HG03439 (cell line): ENCODE measurements at regions not wholly inside any gene's neighbourhood (a gene's known extent, or its start where the extent isn't known, plus 50 kb on each side); places are given as distances from the start of the nearest gene placed in this dataset.
"Not testable (repeated sequence)": the region's sequence is repeated elsewhere in the genome, so short reads cannot be mapped to it uniquely, and the experiment has no call there.

ENCODE experiments used
- ATAC-seq: cut with Tn5 transposase; IDR thresholded peaks from one replicate; pipeline ENCODE4 v1.9.1; 2021; ENCODE audit warnings: mild to moderate bottlenecking, moderate library complexity; ENCODE audit not compliant: unreplicated experiment

- no peak for ATAC-seq
Measured at GRCh38 chrX:39766855-39767254, 330.9 kb downstream of the BCOR start.

GRCh38 chrX:39767446-39767845 is 330.3 kb downstream of the BCOR start:
- ATAC-seq = no peak

GRCh38 chrX:39769748-39770147 is 328.0 kb downstream of the BCOR start:
- no peak for ATAC-seq

GRCh38 chrX:39771089-39771488 is 326.7 kb downstream of the BCOR start:
- ATAC-seq = no peak

DNA sequence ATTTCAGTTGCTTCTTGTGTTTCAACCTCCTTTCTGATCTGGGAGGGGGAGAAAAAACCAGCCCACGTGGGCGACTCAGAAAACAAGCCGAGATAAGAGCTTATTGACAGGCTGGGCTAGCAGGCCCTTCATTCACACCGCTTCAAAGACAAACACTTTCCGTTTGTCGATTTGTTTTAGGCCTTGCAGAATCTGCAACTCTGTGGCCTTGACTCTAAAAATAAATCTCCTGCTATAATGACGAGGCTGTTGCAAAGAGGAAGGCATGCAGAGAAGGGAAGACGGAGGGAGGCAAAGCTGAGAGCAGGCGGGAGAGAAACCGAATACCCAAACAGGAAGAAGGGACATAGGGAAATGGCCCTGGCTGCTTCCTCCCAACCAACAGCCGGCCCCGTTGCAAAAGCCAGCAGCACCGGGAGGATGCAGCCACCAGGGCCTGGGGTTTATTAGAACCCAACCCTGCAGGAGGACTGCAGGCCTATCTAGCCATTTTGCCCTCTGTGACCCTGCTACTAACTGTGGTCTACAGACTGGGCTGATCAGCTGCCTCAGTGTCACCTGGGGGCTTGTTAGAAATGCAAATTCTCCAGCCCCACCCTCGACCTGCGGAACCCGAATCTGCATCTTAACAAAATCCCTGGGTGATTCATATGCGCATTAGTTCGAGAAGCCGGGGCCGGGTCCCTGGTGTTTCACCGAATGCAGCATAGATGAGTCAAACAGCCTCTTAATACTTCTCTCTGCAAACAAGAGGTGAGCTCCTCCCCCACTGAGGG is 325.5 kb downstream of the BCOR start:
- ATAC-seq = no peak

GRCh38 chrX:39773150-39773549 is 324.6 kb downstream of the BCOR start:
- ATAC-seq = no peak

DNA sequence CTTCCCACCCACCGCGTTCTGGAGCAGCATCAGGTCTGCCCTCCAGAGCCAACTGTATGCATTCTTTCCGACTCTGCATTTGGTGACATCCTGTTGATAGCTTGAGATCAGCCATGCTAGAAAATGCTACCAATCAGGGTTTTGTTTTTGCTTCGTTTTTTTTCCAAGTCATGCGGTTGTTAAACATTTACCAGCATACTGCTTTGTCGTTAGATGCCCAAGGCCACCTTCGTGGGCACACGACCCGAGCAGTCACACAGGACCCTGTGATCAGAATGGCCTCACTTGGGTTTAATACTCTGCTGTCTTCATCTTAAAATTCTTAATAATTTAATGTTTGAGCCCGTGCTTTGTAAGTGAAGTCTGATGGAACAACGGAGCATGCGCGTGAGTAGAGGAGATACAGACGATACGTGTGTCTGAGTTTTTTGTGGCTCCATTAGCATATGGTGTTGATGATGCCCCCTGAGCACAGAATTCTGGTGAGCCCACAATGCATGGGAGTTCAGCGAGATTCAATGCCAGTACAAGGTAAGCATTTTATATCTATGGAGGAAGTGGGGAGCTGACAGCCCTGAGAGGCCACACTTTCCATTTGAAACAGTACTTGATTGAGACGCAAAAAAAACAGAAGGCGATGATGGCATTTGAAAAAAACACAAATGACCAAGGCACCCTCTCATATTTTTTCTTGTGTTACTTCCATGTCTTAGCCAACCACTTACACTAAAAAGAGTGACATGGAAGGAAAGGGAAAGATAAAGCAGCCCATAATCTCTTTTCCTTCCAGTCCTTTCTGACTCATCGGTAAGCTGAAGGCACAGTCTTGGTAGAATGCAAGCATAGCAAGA is 323.6 kb downstream of the BCOR start:
- ATAC-seq = no peak

- ATAC-seq = no peak
Measured at GRCh38 chrX:39774774-39775328, 322.9 kb downstream of the BCOR start.

DNA sequence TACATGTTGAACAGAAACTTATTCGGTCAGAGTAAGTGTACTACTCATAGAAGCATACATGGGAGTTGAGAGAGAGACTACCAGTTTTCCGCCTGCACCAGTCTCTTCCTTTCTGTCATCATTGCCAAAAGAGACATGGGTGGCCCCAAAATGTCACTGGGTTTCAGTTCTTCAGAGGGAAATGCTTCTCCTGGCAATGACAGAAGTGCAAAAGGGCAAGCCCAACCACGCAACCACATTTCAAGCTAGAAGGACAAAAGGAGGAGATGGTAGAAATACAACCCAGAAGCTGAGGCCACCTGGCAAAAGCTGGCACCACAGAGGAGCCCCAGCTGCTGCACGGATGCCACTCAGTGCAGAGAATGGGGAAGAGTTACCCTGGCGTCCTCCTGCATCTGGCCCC is 320.1 kb downstream of the BCOR start:
- ATAC-seq = no peak

GRCh38 chrX:39779952-39780783 is 317.6 kb downstream of the BCOR start:
- ATAC-seq = no peak

GRCh38 chrX:39782276-39782675 is 315.5 kb downstream of the BCOR start:
- no peak for ATAC-seq

DNA sequence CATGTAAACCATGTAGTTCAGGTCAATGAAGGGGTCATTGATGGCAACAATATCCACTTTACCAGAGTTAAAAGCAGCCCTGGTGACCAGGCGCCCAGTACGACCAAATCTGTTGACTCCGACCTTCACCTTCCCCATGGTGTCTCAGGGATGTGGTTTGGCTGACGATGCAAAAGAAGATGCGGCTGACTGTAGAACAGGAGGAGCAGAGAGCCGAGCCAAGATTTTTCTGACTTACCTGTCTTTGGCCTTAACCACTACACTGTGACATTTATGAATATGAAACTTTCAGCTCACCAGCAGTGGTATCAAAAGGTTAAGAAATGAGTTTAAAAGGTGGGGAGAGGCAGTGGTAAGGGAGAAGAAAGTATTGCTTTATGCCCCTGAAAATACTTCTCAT is 309.8 kb downstream of the BCOR start:
- ATAC-seq = no peak

DNA sequence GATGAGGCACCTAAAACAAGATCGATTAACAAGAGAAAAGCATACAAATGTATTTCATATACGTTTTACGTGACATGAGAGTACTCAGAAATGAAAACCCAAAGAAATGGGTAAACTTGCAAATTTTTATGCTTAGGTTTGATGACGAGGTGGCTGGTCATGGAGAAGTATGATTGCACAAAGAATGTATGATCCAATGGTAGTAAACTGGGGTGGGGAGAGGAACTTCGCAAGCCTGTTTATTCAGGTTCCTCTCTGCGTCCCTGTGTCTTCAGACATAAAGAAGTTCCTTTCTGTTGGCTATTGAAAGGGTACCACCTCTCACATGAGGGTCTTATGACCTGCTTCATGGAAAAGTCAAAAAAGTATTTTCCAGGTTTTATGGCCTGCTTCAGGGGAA is 309.2 kb downstream of the BCOR start:
- ATAC-seq = no peak

DNA sequence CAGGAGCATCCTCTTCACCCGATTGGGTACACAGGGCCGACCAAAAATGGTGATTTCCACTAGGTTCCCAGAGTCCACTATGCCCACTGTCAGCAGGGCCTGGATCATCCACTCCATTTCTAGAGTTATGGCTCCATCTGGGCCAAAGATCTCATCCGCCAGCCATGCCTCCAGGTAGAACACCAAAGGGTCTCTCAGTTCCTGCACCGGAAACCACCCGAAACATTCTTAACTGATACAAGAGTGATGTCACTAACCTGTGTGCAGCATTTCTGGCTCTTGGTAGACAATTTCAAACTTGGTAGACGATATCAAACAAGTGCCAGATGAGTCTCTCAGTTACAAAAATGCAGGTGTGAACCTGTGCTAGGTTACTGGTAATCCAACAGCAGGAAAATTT is 306.1 kb downstream of the BCOR start:
- no peak for ATAC-seq

DNA sequence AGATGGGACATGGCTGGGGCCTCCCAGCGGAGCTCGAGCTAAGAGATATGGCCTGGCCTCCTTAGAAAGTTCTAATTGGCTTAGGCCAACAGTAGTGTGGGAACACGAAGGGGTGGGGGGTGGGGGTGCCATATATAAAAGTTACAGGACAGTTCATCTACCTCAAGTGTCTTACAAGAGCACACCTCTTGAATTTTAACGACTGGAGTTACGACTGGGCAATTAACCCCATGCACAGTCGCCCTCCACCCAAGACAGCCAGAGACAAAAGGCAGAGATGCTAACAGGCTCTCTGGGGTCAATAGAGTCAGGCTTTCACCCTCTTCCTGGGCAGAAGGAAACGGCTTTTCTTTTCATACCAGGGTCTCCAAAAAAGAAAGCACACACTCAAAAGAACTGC is 302.2 kb downstream of the BCOR start:
- no peak for ATAC-seq

DNA sequence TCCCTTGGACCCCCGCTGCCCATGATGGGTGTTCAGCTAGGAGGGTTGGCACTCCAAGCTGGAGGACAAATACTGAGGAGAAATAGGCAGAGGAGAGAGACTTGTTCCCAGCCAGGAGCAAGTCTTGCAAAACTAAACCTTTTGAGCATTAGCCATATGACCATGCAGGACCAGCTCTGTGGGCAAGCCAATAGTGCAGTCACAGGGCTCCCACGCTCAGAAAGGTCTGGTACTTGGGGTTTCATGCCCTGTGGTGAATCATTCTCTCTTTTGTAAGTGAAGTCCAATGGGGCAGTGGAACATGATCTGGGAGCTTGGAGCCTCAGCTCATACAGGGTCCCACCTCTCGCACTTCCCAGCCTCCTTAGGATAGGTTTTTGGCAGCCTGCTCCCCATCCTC is 300.9 kb downstream of the BCOR start:
- no peak for ATAC-seq

DNA sequence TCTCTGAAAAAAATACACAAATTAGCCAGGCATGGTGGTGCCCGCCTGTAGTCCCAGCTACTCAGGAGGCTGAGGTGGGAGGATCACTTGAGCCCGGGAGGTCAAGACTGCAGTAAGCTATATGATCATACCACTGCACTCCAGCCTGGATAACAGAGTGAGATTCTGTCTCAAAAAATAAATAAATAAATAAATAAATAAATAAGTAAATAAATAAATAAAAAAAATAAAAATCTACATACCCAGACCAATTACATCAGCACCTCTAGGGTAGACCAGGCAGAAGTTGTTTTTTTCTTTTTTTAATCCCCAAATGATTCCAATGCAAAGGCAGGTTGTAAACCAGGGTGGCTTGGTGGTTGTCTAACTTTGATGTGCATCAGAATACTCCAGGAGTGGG is 299.3 kb downstream of the BCOR start:
- not testable (repeated sequence) for ATAC-seq

DNA sequence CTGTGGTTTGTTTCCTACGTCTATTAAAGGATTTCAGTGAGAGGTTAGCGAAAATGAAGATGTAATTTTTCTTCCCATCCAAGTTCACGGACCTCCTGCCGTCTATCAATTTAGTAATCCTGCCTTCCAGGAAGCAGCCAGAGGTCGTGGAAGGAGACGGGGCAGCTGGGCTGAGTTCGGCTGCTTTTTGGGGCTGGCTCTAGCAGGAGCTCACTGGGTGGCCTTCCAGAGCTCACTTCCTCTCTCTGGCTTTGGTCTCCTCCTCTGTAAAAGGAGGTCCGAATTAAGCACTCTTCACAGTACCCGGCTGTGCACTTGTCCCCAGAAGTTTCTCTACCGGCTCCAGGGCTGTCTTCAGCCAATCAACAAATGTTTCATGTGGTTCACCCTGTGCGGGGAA is 295.4 kb downstream of the BCOR start:
- no peak for ATAC-seq

DNA sequence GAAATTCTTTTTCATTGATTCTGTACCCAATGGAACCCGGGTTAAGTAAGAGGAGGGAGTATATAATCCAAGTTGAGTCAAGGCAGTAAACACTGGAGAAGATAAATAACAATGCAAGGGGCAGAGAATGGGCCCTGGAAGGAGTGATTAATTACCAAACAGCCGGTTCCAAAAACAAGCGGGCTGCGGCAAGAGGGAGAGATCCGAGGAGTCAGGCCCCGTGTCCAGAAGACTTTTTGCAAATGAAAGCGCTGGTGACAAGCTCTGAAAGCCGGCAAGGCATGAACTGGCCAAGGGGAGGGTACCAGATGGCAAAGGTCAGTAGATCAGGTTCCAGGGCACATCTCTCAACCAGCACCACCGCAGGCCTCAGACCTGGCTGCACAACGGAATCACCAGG is 294.9 kb downstream of the BCOR start:
- ATAC-seq = no peak

DNA sequence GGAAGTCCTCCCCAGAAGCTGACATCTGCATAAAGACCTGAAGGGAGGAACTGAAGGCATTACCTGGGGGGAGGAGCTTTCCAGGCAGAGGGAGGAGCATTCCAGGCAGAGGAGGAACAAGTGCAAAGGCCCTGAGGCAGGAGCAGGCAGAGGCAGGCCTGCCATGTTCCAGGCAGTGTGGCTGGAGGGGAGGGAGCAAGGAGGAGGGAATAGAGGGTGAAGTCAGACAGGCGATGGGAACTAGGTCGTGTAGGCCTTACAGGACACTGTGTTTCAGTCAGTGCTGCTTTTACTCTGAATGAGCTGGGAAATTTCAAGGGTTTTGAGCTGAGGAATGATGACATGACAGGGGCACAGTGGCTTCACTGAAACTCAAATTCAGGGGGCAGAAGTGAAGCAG is 292.7 kb downstream of the BCOR start:
- ATAC-seq = no peak

GRCh38 chrX:39805825-39806224 is 291.9 kb downstream of the BCOR start:
- ATAC-seq = no peak
